ENCODE measurements at regions not wholly inside any gene's neighbourhood (a gene's known extent, or its start where the extent isn't known, plus 50 kb on each side); places are given as distances from the start of the nearest gene placed in this dataset.

DNA sequence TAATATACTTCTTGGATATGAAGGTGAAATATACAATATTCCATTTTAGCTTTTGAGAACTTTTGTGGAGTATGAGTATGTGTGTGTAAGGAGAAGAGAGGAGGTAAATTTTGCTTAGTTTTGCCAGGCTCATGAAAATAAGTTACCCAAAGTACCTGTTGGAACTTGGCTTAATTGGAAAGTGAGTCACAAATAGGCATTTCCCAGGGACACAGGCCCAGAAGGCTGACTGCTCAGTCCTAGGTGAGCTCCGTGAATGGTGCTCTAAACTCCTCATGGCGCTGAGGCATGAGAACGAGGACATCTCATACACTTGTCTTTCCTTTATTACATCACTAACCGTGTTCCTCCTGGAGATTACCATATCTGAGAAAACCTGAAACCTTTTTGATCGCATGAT is 148.5 kb upstream of the RAB12 start:
- no peak for TF ChIP-seq EZH2phosphoT487 (IDR thresholded peaks at IDR 0.05)
- TF ChIP-seq, protein P1, sequence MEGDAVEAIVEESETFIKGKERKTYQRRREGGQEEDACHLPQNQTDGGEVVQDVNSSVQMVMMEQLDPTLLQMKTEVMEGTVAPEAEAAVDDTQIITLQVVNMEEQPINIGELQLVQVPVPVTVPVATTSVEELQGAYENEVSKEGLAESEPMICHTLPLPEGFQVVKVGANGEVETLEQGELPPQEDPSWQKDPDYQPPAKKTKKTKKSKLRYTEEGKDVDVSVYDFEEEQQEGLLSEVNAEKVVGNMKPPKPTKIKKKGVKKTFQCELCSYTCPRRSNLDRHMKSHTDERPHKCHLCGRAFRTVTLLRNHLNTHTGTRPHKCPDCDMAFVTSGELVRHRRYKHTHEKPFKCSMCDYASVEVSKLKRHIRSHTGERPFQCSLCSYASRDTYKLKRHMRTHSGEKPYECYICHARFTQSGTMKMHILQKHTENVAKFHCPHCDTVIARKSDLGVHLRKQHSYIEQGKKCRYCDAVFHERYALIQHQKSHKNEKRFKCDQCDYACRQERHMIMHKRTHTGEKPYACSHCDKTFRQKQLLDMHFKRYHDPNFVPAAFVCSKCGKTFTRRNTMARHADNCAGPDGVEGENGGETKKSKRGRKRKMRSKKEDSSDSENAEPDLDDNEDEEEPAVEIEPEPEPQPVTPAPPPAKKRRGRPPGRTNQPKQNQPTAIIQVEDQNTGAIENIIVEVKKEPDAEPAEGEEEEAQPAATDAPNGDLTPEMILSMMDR (IDR thresholded peaks at IDR 0.05): no peak
- no peak for TF ChIP-seq EZH2 (IDR thresholded peaks at IDR 0.05)

Measured in neural progenitor cell (in vitro differentiated cells).